Thyroid gland (tissue), 4 donors: ENCODE measurements at regions not wholly inside any gene's neighbourhood (a gene's known extent, or its start where the extent isn't known, plus 50 kb on each side); places are given as distances from the start of the nearest gene placed in this dataset.

Experiments used
- CTCF ChIP-seq, 6 experiments: fragments of 200-600 bp in 3 of 6; fragments of 450-650 bp in 3 of 6; sonication (generic) in 3 of 6; IDR thresholded peaks; one replicate each; pipeline ENCODE4 v1.5.1; 2016 to 2019; ENCODE audit warnings: antibody characterized with exemption in 6 of 6, mild to moderate bottlenecking in 2 of 6, inconsistent platforms in 1 of 6, moderate library complexity in 1 of 6
- POLR2A ChIP-seq, 2 donors: fragments of 450-650 bp; IDR thresholded peaks; one replicate each; pipeline ENCODE4 v1.6.1; 2017; ENCODE audit warnings: antibody characterized with exemption in 2 of 2, mild to moderate bottlenecking in 2 of 2, moderate library complexity in 1 of 2

GRCh38 chr5:60517094-60517694, 182.8 kb downstream of the DEPDC1B start:
- TF ChIP-seq CTCF (IDR thresholded peaks at IDR 0.05) (no peak), POLR2A (IDR thresholded peaks at IDR 0.05) (no peak)
